ENCODE measurements at regions not wholly inside any gene's neighbourhood (a gene's known extent, or its start where the extent isn't known, plus 50 kb on each side); places are given as distances from the start of the nearest gene placed in this dataset.

DNA sequence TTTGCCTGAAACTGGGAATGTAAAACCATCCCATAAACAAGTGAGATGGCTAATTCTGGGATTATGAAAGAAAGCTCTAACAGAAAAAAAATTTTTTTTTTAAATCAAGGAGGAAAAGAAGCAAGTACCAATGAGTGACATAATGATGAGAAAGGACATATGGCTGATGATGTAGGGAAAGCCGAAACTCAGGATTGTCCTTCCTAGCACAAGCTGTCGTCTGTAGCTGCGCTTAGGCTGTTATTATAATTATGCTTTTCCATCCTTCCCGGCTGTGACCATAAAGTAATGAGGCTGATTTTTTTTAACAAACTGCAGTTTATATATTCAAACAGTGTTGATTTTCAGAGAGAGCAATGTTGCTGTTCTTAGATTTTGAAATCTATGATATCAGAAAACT lies 209.8 kb upstream of the NOCT start:
- no peak for TF ChIP-seq CTCF (IDR thresholded peaks at IDR 0.05 in 8 of 11, conservative IDR thresholded peaks at IDR 0.05 in 3 of 11)
- no peak for TF ChIP-seq POLR2A (IDR thresholded peaks at IDR 0.05)
